ENCODE measurements at regions not wholly inside any gene's neighbourhood (a gene's known extent, or its start where the extent isn't known, plus 50 kb on each side); places are given as distances from the start of the nearest gene placed in this dataset.
"Not testable (repeated sequence)": the region's sequence is repeated elsewhere in the genome, so short reads cannot be mapped to it uniquely, and the experiment has no call there.

DNA sequence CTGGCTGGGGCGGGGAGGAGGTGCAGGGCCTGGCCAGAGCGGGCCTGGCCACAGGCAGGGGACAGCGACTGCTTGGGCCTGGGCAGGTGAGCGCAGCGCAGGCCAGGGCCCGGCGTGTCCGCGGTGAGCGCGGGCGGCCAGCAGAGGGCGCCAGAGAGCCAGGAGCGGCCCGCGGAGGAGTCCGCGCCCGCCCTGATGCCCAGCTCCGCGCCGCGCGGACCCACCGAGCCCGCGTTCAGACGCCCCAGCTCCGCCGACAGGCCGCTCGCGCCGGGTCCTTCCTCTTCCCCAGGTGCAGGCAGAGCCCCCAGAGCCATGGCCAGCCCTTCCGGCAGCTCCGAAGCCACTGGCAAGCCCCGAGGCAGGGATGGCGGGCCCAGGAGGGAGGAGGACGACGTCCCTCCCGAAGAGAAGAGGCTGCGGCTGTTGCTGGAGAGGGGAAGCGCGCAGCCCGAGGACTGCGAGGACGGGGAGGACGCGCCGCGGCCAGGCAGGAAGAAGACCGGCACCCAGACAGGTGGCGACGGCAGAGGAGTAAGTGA is 171.1 kb upstream of the OSBPL11 start:
- TF ChIP-seq, protein P1, sequence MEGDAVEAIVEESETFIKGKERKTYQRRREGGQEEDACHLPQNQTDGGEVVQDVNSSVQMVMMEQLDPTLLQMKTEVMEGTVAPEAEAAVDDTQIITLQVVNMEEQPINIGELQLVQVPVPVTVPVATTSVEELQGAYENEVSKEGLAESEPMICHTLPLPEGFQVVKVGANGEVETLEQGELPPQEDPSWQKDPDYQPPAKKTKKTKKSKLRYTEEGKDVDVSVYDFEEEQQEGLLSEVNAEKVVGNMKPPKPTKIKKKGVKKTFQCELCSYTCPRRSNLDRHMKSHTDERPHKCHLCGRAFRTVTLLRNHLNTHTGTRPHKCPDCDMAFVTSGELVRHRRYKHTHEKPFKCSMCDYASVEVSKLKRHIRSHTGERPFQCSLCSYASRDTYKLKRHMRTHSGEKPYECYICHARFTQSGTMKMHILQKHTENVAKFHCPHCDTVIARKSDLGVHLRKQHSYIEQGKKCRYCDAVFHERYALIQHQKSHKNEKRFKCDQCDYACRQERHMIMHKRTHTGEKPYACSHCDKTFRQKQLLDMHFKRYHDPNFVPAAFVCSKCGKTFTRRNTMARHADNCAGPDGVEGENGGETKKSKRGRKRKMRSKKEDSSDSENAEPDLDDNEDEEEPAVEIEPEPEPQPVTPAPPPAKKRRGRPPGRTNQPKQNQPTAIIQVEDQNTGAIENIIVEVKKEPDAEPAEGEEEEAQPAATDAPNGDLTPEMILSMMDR (IDR thresholded peaks at IDR 0.05; ENCODE audit: insufficient read depth, low read length, missing control alignments): peak; percentile 69
- peak overlapping the region; percentile 55 for H3K4me3 ChIP-seq (ENCODE audit: low read depth, low read length)
- POLR2A ChIA-PET; DNase-seq (ENCODE audit: low read depth, low spot score): not testable (repeated sequence)
- CTCF ChIA-PET: interaction anchor here (0.6 to 1.6 kb wide), 8 partner anchors 14 to 163 kb away, joined by 3 to 4 read pairs (median 3); no protein-coding TSS in a partner anchor

DNA sequence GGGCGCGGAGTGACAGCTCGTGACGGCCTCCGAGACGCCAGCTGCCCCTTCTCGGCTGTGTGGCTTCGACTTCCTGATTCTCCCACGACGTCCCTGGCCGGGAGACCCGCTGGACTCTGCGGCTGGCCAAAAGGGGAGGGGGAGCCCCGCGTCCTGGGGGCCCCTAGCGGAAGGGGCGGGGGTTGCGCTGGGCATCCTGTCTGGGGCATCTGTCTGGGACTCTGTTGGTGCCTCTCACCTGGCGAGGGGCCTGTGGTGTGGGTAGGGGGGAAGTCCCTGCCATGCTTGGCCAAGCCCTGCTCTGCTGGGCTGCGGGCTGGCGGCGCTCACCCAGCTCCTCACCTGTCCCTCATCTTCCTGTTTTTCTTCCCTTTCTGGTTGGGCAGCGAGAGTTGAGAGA is 171.6 kb upstream of the OSBPL11 start:
- peak overlapping the region; percentile 55 for H3K4me3 ChIP-seq (ENCODE audit: low read depth, low read length)
- CTCF ChIA-PET: interaction anchor here (0.6 to 1.6 kb wide), 8 partner anchors 15 to 163 kb away, joined by 3 to 4 read pairs (median 3); no protein-coding TSS in a partner anchor
- DNase-seq (ENCODE audit: low read depth, low spot score): not testable (repeated sequence)
- POLR2A ChIA-PET: interaction anchor here (0.7 kb wide), 1 partner anchor 148 kb away, joined by 3 read pairs; no protein-coding TSS in a partner anchor

DNA sequence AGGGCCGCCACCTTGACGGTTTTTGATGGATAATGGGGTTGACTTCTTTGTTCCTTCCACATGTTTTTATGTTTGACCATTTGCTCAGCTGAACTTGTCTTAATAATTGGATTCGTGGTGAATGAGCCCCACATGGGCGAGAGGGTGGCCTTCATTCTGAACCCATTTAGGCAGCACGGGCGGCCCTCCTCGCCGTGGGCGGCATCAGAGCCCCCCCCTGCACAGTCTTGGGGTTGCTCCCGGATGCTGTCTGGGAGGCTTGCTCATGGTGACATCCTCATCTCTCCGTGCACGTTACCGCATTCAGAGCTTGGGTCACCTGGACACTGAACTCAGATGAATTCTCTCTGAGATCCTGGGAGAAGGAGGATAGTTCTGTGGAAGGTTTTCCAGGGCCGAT is 172.3 kb upstream of the OSBPL11 start:
- TF ChIP-seq, protein P1 (IDR thresholded peaks at IDR 0.05; ENCODE audit: insufficient read depth, low read length, missing control alignments): no peak
- ChIA-PET CTCF (interaction anchor here (1.6 kb wide), 1 partner anchor 148 kb away, joined by 3 read pairs; no protein-coding TSS in a partner anchor), POLR2A (interaction anchor here (0.7 kb wide), 1 partner anchor 147 kb away, joined by 3 read pairs; no protein-coding TSS in a partner anchor)
- no peak for DNase-seq (ENCODE audit: low read depth, low spot score)
- H3K4me3 ChIP-seq (ENCODE audit: low read depth, low read length): no peak overlapping the region

DNA sequence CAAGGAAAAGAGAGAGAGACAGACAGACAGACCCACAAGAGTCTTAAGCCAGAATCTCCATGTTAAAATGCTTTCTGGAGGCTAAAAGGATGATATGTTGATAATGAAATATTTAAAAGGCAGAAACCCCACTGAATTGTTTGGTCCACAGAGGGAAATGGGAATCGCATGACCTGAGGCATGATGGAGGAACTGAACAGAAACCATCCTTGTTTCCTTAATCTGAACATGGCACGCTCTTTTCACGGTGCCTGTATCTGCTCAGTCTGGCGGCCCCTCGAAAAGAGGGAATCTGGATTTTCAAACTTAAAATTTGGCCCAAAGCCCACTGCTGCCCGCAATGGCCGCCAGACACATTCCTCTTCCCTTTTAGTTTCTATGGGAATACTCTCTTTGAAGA is 173.5 kb upstream of the OSBPL11 start:
- DNase-seq (ENCODE audit: low read depth, low spot score); CTCF ChIA-PET; H3K4me3 ChIP-seq (ENCODE audit: low read depth, low read length); POLR2A ChIA-PET: not testable (repeated sequence)

DNA sequence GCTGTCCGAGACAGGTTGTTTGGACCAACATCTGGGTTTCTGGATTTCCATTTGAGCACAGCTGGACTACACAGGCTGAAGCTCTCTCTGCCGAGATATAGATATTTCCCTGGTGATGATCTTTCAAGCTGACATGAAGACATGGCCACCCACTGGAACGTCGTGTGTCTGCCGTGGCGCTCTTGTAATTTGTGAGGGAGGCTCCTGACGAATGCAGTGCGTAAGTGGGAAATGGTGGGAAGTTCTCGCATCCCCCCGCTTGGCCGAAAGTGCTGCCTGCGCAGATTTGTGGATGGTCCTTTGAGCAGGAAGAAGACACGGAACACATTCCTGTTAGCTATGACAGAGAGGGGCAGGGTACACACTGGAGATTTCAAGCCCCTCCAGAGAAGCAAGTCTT is 176.2 kb upstream of the OSBPL11 start:
- POLR2A ChIA-PET: not testable (repeated sequence)

DNA sequence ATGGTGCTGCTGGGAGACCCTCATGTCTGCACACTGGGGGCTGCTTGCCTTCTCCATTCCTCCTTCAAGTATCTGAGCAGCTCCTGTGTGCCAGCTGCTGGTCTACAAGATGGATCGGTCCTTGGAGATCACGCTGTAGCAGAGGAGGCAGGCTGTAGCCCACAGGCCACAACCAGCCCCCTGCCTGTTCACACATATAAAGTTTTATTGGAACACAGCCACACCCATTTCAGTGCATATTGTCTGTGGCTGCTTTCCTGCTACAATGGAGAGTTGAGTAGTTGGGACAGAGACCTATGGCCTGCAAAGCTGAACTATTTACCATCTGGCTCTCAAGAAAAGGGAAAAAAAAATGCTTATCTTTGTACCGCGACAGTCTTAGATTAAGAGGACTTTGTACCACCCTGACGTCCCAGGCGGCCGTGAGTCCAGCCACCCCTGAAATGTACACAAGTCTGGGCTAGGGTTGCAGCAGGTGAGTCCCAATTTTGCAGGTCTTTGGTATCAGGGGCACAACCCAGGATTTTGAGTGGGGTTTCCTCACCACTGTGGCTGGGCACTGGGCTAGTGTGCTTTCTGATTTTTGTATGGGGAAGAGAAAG is 179.2 kb upstream of the OSBPL11 start:
- H3K4me3 ChIP-seq (ENCODE audit: low read depth, low read length); POLR2A ChIA-PET; CTCF ChIA-PET; DNase-seq (ENCODE audit: low read depth, low spot score): not testable (repeated sequence)

More for the DNA sequence above, 176.2 kb upstream of the OSBPL11 start:
- H3K4me3 ChIP-seq (ENCODE audit: low read depth, low read length); CTCF ChIA-PET; DNase-seq (ENCODE audit: low read depth, low spot score): not testable (repeated sequence)

DNA sequence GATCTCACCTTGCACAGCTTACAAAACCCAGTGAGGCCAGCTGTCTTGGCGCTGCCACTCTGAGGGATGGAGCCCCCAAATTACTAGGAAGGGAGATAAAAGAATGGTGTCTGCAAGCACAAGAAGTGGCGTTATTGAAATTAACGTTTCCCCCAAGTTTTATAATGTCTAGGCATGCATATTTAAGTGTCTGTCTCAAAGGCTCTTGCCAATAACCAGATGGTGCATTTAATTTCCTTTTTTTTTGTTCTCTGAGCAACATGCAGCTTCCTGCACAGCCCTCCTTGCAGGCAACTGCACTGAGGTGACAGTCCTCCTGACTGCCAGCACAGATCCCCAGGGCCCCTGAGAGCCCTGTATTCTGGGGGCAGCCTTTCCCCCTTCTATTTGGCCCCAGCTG is 179.8 kb upstream of the OSBPL11 start:
- DNase-seq (ENCODE audit: low read depth, low spot score); H3K4me3 ChIP-seq (ENCODE audit: low read depth, low read length); POLR2A ChIA-PET; CTCF ChIA-PET: not testable (repeated sequence)

DNA sequence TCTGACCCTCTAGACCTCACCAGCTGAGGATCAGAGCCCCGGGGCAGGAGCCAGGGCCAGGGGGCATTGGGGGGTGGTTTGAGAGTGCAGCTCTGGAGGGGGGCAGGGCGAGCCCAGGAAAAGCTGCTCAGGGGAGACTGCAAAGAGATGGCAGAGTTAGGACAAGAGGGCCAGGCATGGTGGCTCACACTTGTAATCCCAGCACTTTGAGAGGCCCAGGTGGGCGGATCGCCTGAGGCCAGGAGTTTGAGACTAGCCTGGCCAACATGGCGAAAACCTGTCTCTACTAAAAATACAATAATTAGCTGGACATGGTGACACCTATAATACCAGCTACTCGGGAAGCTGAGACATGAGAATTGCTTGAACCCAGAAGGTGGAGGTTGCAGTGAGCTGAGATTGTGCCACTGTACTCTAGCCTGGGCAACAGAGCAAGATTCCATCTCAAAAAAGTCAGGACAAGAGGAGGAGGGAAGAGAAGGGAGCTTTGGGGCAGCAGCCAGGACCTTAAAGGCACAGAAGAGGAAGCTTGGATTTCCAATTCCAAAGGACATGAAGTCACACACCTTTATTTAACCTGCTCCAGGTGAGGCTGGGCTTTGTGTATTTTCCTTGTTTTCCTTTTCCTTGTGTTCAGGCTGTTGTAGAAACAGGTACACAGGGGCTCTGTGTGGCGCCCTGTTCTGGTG is 180.5 kb upstream of the OSBPL11 start:
- H3K4me3 ChIP-seq (ENCODE audit: low read depth, low read length); DNase-seq (ENCODE audit: low read depth, low spot score); POLR2A ChIA-PET; CTCF ChIA-PET: not testable (repeated sequence)

DNA sequence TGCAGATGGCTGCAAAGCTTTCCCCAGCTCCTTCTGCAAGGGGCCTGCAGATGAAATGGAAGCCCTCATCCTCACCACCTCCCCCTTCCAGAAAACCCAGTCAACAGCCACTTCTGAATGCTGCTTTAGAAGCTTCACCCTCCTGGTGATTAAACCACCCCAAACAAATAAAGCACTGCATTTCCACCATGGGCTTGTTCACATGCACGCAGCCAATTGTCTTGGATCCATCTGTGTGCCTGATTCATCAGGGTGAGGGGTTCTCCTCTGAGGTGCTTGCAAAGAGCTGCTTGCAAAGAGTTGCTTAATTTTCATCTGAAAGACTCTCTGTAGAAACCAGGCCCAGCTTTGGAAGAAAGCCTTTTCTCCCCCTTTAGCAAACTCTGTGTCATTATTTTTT is 184.0 kb upstream of the OSBPL11 start:
- CTCF ChIA-PET; DNase-seq (ENCODE audit: low read depth, low spot score); H3K4me3 ChIP-seq (ENCODE audit: low read depth, low read length); POLR2A ChIA-PET: not testable (repeated sequence)

DNA sequence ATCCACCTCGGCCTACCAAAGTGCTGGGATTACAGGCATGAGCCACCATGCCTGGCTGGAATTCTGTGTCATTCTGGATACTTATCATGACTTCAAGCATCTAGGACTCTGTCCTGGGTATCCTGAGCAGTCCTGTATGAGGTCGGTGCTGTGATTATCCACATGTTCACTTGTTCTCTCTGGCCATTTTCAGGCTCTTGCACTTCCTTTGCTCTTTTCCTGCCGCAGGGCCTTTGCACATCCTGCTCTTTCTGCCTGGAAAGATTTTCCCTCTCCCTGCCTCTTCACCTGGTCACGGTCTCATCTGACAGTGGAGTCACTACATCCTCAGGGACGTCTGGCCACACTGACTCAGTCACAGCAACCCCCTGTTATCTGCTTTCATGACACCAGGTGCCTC is 184.6 kb upstream of the OSBPL11 start:
- CTCF ChIA-PET; H3K4me3 ChIP-seq (ENCODE audit: low read depth, low read length); POLR2A ChIA-PET; DNase-seq (ENCODE audit: low read depth, low spot score): not testable (repeated sequence)

DNA sequence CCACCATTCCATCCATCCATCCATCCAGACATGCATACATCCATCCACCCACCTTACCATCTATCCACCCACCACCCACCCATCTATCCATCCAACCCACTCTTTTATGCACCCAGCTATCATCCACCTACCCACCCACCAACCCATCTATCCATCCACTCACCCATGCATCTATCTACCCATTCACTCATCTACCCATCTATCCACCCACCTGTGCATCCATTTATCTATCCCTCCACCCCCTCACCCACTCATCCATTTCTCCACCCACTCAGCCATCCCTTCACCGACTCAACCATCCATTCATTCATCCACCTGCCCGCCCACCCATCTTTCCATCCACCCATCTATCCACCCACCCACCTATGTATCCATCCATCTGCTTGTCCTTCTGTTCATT is 186.4 kb upstream of the OSBPL11 start:
- POLR2A ChIA-PET; H3K4me3 ChIP-seq (ENCODE audit: low read depth, low read length); CTCF ChIA-PET; DNase-seq (ENCODE audit: low read depth, low spot score): not testable (repeated sequence)

DNA sequence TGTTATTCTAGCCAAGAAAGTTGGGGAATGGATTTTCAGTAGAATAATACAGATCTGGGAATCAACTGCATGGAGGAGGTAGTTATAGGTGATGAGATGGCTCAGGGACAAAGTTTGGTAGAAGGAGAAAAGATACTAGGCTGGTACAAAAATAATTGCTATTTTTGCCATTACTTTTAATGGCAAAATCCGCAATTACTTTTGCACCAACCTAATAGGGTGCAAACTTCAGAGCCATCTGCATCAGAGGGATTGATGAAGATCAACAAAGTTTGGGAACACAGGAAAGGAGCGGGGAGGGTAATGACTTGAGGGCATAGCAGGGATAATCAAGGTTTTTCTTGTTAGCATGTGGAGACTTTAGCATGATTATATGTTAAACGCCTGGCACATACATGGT is 178.7 kb upstream of the ROPN1B start:
- POLR2A ChIA-PET; DNase-seq (ENCODE audit: low read depth, low spot score); H3K4me3 ChIP-seq (ENCODE audit: low read depth, low read length); CTCF ChIA-PET: not testable (repeated sequence)

DNA sequence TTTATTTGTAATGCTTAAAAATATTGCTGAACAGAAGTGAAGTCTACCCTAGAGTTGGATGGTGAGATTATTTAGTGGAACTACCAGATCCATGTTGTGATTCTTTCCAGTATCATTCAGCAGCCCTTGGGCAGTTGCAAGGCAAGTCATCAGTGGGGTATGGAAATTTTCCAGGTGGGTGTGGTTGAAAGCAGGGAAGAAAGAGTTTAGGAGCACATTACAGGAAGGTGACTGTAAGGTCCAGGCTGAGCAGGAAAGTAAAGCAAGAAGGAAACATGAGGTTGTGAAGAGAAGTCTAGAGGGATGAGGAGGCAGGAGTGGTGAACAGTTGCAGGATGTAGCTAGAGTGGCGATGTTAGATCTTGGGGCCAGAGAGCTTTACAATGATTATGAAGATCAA is 178.0 kb upstream of the ROPN1B start:
- DNase-seq (ENCODE audit: low read depth, low spot score); CTCF ChIA-PET; H3K4me3 ChIP-seq (ENCODE audit: low read depth, low read length); POLR2A ChIA-PET: not testable (repeated sequence)

DNA sequence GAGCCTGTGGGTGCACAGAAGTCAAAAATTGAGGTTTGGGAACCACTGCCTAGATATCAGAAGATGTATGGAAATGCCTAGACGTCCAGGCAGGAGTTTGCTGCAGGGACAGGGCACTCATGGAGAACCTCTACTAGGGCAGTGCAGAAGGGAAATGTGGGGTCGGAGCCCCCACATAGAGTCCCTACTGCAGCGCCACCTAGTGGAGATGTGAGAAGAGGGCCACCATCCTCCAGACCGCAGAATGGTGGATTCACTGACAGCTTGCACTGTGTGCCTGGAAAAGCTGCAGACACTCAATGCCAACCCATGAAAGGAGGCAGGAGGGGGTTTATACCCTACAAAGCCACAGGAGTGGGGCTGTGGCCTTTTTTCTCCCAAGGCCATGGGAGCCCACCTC is 159.0 kb upstream of the ROPN1B start:
- CTCF ChIA-PET; H3K4me3 ChIP-seq (ENCODE audit: low read depth, low read length); DNase-seq (ENCODE audit: low read depth, low spot score); POLR2A ChIA-PET: not testable (repeated sequence)

DNA sequence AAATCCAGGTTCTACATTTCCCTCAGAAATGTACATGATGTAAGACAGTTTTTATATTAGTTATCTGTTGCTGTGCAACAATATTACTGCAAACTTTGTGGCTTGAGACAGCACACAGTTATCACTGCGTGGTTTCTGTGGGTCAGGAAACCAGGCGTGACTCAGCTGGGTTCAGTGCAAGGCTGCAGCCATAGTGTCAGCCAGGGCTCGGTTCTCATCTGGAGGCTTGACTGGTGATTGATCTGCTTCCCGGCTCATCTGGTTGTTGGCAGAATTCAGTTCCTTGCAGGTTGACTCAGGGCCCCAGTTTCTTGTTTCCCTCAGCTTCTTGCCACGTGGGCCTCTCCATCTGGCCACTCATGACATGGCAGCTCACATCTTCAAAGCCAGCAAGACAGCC is 146.8 kb upstream of the ROPN1B start:
- H3K4me3 ChIP-seq (ENCODE audit: low read depth, low read length); POLR2A ChIA-PET; CTCF ChIA-PET: not testable (repeated sequence)
- DNase-seq (ENCODE audit: low read depth, low spot score): peak; percentile 3

All from AG04449 (cell line).